ENCODE measurements at regions not wholly inside any gene's neighbourhood (a gene's known extent, or its start where the extent isn't known, plus 50 kb on each side); places are given as distances from the start of the nearest gene placed in this dataset.
"Not testable (repeated sequence)": the region's sequence is repeated elsewhere in the genome, so short reads cannot be mapped to it uniquely, and the experiment has no call there.

DNA sequence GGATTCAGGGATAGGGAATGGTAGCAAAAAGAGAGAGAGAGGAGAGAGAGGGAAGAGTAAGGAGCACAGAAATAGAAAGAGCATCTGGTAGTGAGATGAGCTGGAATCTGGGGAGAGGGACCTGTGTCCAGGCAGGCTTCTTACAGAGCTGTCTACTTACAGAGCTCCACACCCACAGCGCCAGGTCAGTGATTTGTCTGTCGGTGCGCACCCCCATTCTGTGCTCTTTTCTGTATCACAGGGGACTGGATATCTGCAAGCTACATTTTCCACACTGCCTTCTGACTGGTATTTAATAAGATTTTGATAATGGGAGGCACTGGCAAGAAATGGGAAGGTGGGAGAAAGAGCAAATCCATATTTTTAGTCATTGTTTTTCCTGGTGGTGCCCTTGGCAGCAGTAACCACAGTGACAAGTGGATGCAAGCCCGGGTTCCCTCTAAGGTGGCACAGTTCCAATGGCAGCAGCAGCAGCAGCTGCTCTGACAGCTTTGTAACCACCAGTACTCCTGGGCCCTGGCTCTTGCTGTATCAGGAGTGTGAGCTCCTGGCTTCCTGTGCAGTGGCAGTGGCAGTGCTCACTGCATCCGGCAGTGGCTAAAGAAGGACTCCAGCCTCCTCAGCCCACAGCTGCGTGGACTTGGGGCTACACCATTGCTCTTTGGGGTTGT is 300.5 kb downstream of the TRIML1 start:
- Histone ChIP-seq H3K36me3 (no peaks in the 10 kb centered on the region), H3K4me3 (no peak overlapping the region), H3K27me3 (replicated peaks) (no peaks in the 10 kb centered on the region), H3K4me1 (replicated peaks) (no peaks in the 10 kb centered on the region), H3K9me3 (replicated peaks) (no peaks in the 10 kb centered on the region; the same call in 1 of the 2 replicates), H3K27ac (no peak overlapping the region)
- DNase-seq (ENCODE audit: low read depth in 1 of 2, low spot score in 2 of 2), result no peak

DNA sequence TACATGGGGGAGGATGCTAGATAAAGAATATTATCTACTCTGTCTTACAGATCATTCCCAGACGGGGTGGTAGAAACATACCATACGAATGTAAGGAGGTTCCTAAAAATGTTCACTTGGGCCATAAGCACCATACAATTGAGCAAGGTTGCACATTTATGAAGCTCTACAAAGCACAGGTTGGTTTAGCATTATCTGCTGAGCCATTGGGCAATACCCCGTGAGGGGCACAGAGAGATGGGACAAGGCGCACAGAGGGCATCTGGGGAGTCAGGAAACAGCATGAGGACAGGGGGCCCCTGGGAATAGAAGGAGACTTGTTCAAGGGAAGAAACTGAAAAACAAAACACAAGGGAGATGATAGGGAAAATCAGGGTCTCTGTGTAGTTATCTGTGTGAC is 305.3 kb downstream of the TRIML1 start:
- no peaks in the 10 kb centered on the region for H3K27me3 ChIP-seq (replicated peaks)
- H3K9me3 ChIP-seq (replicated peaks), result no peaks in the 10 kb centered on the region
- no peak overlapping the region for H3K4me3 ChIP-seq
- no peak overlapping the region for H3K27ac ChIP-seq
- no peaks in the 10 kb centered on the region for H3K4me1 ChIP-seq (replicated peaks)
- H3K36me3 ChIP-seq, result no peaks in the 10 kb centered on the region
- no peak for DNase-seq (ENCODE audit: low read depth in 1 of 2, low spot score in 2 of 2)

DNA sequence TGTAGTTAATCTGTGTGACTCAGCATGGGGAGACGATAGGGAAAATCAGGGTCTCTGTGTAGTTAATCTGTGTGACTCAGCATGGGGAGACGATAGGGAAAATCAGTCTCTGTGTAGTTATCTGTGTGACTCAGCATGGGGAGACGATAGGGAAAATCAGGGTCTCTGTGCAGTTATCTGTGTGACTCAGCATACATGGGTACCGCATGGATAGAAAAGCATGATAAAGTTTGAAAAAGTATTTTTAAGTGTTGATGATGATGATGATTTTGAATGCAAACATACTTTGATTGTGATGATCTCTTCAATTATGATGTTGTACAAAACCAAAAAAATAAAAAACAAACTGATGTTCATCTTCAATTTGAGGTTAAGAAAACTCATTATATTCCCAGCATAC is 309.8 kb downstream of the TRIML1 start:
- DNase-seq (ENCODE audit: low read depth in 1 of 2, low spot score in 2 of 2); H3K27ac ChIP-seq: not testable (repeated sequence)

DNA sequence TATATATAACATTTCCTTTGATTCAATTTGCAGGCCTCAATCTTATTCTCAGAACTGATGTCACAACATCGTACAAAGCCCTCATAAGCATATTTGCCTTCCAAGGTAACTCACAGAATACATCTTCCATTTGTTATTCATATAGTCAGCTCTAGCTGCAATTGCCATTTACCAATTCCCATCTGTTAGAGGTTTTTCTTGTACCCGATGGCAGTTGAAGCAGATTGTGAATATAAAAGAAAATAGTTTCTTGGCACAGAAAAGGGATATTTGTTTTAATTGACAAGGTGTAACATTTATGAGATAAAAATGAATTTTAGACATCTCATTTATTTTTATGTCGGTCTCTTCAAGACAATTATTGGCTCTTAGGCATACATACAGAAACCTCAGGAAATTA is 311.3 kb downstream of the TRIML1 start:
- Histone ChIP-seq H3K27me3 (replicated peaks) (no peaks in the 10 kb centered on the region), H3K27ac (no peak overlapping the region), H3K36me3 (no peaks in the 10 kb centered on the region), H3K4me3 (no peak overlapping the region), H3K9me3 (replicated peaks) (0 out of 2 replicates have a peak, but pooled peaks cover under 1% of the 10 kb centered on the region), H3K4me1 (replicated peaks) (no peaks in the 10 kb centered on the region)
- DNase-seq (ENCODE audit: low read depth in 1 of 2, low spot score in 2 of 2), result no peak

More for the DNA sequence above, 309.8 kb downstream of the TRIML1 start:
- H3K27me3 ChIP-seq (replicated peaks); H3K4me1 ChIP-seq (replicated peaks); H3K4me3 ChIP-seq; H3K9me3 ChIP-seq (replicated peaks); H3K36me3 ChIP-seq: not testable (repeated sequence)

DNA sequence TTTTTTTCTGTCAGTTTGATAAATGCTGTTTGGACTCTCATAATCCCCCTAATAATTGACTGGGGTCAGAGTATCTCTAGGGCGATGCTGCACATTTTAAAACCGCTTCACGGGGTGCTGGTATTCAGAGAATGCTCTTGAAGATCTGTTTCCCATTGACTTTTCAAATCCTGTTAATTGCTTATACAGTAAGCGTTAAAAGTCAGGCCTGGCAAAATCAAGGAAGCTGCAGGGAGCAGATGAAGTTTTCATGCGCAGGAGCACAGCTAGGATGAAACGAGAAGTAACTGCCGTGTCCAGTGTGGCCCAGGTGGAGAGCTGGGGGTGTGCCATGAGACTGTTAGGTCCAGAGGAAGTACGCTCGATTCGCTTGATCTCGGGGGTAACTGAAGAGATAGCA is 312.9 kb downstream of the TRIML1 start:
- DNase-seq (ENCODE audit: low read depth in 1 of 2, low spot score in 2 of 2), result no peak
- no peak overlapping the region for H3K27ac ChIP-seq
- H3K36me3 ChIP-seq, result no peaks in the 10 kb centered on the region
- no peak overlapping the region for H3K4me3 ChIP-seq
- H3K27me3 ChIP-seq (replicated peaks), result no peaks in the 10 kb centered on the region
- 0 out of 2 replicates have a peak, but pooled peaks cover 2% of the 10 kb centered on the region for H3K9me3 ChIP-seq (replicated peaks)
- H3K4me1 ChIP-seq (replicated peaks), result no peaks in the 10 kb centered on the region

DNA sequence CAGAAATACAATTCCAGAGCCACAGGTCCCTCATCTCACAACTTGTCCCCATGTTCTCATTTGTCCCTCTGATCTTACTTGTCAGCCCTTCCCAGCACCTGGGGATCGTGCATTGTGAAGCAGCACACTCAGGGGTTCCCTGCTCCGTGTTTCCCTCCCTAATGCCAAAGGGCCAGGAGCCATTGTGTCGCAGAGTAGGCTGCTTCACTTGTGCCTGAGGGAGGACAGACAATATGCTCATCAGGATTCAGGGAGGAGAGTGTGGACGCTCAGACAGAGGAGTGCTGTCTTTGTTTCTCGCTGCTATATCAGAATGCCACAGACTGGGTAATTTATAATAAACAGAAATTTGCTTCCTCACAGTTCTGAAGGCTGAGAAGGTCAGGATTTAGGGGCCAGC is 315.3 kb downstream of the TRIML1 start:
- no peaks in the 10 kb centered on the region for H3K36me3 ChIP-seq
- H3K27ac ChIP-seq, result no peak overlapping the region
- H3K4me3 ChIP-seq, result no peak overlapping the region
- no peaks in the 10 kb centered on the region for H3K4me1 ChIP-seq (replicated peaks)
- H3K9me3 ChIP-seq (replicated peaks), result 0 out of 2 replicates have a peak, but pooled peaks cover 2% of the 10 kb centered on the region
- DNase-seq (ENCODE audit: low read depth in 1 of 2, low spot score in 2 of 2), result no peak
- H3K27me3 ChIP-seq (replicated peaks), result no peaks in the 10 kb centered on the region

DNA sequence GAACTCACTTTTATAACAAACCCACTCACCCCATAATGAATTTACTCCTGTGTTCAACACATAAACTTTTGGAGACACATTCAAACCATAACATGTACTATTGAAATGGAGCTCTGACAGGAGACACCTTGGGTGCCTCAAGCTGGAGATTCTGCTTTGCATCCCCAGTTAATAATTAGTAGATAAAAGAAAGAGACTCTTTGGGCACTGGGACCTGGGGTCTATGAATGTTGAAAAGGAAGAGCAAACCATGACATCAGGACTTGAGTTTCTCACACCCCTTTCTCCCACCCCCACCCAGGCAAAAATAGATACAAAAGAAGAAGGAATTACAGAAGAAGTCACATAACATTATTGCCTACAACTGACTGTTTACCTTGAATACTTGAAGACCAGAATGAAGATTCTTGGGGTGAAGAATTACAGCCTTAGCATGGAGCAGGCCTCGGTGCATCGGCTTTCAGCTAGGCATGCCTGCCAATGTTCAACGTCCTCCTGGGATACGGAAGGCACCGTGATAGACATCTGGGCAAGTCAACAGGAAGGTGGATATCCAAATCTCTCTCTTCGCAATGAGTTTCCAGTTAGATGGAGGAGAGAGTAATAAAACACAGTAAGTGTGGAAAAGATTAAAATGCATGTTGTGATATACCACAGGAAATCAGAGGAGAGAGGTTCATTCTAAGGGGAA is 316.0 kb downstream of the TRIML1 start:
- no peak for DNase-seq (ENCODE audit: low read depth in 1 of 2, low spot score in 2 of 2)
- Histone ChIP-seq H3K27me3 (replicated peaks) (no peaks in the 10 kb centered on the region), H3K27ac (no peak overlapping the region)

DNA sequence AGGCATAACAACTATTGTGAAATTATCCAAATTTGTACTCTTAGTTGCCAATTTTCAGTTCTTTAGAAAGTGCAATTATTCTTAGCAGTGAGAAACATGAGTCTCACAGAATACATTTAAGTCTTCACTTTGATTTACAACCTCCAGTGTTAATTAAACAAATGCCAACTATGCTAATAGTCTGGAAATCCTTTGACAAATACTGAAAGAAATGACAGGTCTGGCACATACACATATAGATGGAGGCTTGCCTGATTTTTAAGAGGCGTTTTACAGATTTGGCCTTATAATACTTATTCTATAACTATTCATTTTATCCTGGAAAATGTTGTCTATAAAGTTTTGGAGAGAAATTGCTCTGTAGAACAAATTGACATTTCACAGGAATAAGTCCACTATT is 320.1 kb downstream of the TRIML1 start:
- Histone ChIP-seq H3K9me3 (replicated peaks) (peaks cover 9% of the 10 kb centered on the region; the same call in 1 of the 2 replicates), H3K27me3 (replicated peaks) (no peaks in the 10 kb centered on the region), H3K4me1 (replicated peaks) (no peaks in the 10 kb centered on the region), H3K36me3 (no peaks in the 10 kb centered on the region), H3K27ac (no peak overlapping the region), H3K4me3 (no peak overlapping the region)
- DNase-seq (ENCODE audit: low read depth in 1 of 2, low spot score in 2 of 2), result no peak

More for the DNA sequence above, 316.0 kb downstream of the TRIML1 start:
- peaks cover 3% of the 10 kb centered on the region; the same call in 1 of the 2 replicates for H3K9me3 ChIP-seq (replicated peaks)
- no peaks in the 10 kb centered on the region for H3K36me3 ChIP-seq
- no peak overlapping the region for H3K4me3 ChIP-seq
- no peaks in the 10 kb centered on the region for H3K4me1 ChIP-seq (replicated peaks)

DNA sequence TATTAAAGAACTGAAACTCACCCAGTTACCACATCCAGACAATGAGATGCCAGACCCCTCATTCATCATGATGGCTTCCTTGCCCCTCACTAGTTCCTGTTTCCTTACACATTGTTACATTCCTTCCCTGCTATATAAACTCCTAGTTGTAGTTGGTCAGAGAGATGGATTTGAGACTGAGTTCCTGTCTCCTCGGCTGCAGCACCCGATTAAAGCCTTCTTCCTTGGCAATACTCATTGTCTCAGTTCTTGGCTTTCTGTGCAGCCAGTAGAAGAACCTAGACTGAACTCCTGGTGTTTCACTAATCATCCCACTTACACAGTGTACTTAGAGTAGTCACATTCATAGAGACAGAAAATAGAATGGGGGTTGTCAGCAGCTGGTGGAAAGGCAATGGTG is 324.7 kb downstream of the TRIML1 start:
- Histone ChIP-seq H3K27ac (no peak overlapping the region), H3K27me3 (replicated peaks) (no peaks in the 10 kb centered on the region), H3K9me3 (replicated peaks) (peaks cover 10% of the 10 kb centered on the region), H3K4me1 (replicated peaks) (no peaks in the 10 kb centered on the region), H3K4me3 (no peak overlapping the region), H3K36me3 (no peaks in the 10 kb centered on the region)
- DNase-seq (ENCODE audit: low read depth in 1 of 2, low spot score in 2 of 2), result no peak

DNA sequence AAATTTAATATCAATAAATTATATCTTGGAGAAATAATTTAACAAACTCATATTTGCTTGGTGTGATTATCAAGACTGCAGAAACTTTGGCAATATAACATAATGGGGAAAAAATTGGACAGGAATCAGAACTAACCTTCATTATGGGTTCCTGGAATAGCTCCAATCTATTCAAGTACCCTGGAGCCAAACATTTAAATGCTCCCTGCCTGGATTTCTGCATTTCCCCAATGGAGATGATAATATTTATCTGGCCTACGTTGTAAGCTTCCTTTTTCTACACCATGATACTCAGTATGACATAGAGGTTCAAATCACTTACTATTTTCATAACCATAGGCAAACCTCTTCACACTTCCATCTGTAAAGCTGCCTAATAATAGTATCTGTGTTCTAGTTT is 326.8 kb downstream of the TRIML1 start:
- DNase-seq (ENCODE audit: low read depth in 1 of 2, low spot score in 2 of 2), result no peak
- Histone ChIP-seq H3K9me3 (replicated peaks) (peaks cover 7% of the 10 kb centered on the region), H3K4me3 (no peak overlapping the region), H3K27ac (no peak overlapping the region), H3K36me3 (no peaks in the 10 kb centered on the region), H3K4me1 (replicated peaks) (no peaks in the 10 kb centered on the region), H3K27me3 (replicated peaks) (no peaks in the 10 kb centered on the region)

DNA sequence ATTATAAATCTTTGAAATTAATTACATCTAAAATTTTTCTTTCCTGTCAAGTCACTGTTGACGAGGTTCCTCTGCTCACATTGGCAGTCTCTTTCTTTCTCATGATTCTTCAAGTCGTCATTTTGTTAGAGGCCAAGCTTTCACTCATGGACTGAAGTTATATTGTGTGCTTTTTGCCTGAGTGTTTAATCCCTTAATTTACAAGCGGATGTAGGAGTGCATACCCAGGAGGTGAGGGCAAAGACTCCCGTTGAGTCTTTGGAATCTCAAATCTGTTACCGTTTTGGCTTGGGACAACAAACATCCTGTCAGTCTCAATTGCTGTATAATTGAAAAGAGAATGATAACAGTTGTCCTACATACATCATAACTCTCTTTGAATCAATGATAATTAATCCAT is 345.0 kb downstream of the TRIML1 start:
- Histone ChIP-seq H3K27ac (no peak overlapping the region), H3K36me3 (no peaks in the 10 kb centered on the region), H3K4me1 (replicated peaks) (no peaks in the 10 kb centered on the region), H3K27me3 (replicated peaks) (no peaks in the 10 kb centered on the region), H3K4me3 (no peak overlapping the region), H3K9me3 (replicated peaks) (0 out of 2 replicates have a peak, but pooled peaks cover 2% of the 10 kb centered on the region)
- no peak for DNase-seq (ENCODE audit: low read depth in 1 of 2, low spot score in 2 of 2)

DNA sequence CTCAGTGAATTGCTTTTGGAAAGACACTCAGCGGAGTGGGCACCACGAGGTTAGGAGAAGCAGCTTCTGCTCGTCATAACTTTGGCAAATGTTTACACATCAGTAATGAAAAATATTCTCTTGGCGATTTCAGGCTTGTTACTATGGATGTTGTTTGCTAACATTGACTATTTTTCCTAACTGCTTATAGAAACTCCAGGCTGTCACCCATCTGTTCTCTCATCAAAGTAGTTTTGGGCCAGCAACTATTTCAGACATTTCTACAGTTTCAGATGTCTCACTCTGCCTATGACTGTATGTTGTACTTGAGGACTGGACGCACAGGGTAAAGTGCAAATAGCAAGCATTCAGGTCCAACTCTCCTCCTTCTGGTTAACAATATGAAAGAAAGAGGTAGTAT is 346.7 kb downstream of the TRIML1 start:
- 0 out of 2 replicates have a peak, but pooled peaks cover 3% of the 10 kb centered on the region for H3K9me3 ChIP-seq (replicated peaks)
- H3K27me3 ChIP-seq (replicated peaks), result no peaks in the 10 kb centered on the region
- no peak overlapping the region for H3K4me3 ChIP-seq
- DNase-seq (ENCODE audit: low read depth in 1 of 2, low spot score in 2 of 2), result no peak
- H3K36me3 ChIP-seq, result no peaks in the 10 kb centered on the region
- no peaks in the 10 kb centered on the region for H3K4me1 ChIP-seq (replicated peaks)
- H3K27ac ChIP-seq, result no peak overlapping the region

DNA sequence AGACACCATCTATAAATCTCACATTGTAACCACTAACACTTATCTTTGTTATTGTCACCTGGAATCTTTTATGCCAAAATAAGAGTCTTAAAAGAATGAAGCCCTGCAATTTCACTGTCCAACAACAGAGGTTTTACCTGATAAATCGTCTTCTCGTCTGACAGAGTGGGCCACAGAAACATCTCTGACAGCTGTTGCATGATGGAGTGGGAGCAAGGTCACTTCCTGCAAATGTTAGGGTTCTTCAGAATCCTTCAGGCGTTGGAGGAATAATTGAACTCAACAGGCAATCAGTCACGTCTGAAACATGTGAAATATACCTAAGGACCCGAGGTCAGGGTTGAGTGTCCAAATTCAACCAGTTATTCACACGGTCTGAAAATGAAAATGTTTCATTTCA is 353.6 kb downstream of the TRIML1 start:
- H3K4me1 ChIP-seq (replicated peaks), result no peaks in the 10 kb centered on the region
- H3K9me3 ChIP-seq (replicated peaks), result 0 out of 2 replicates have a peak, but pooled peaks cover 3% of the 10 kb centered on the region
- H3K4me3 ChIP-seq, result no peak overlapping the region
- H3K27me3 ChIP-seq (replicated peaks), result no peaks in the 10 kb centered on the region
- no peak overlapping the region for H3K27ac ChIP-seq
- no peak for DNase-seq (ENCODE audit: low read depth in 1 of 2, low spot score in 2 of 2)
- no peaks in the 10 kb centered on the region for H3K36me3 ChIP-seq

DNA sequence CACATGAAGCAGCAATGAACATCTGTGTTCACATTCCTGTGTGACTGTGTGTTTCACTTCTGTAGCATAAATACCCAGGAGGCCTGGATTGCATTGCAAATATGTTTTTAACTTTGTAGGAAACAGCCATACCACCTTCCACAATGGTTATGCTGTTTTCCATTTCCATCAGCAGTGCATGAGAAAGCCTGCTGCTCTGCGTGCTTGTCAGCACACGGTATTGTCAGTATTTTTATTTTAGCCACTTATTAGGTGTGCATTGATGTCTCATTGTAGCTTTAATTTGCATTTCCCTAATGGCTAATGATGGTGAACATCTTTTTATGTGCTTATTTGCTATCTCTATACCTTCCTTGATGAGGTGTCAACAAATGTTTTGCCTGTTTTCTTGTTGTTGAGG is 355.9 kb downstream of the TRIML1 start:
- H3K4me1 ChIP-seq (replicated peaks), result no peaks in the 10 kb centered on the region
- no peaks in the 10 kb centered on the region for H3K9me3 ChIP-seq (replicated peaks)
- no peak overlapping the region for H3K4me3 ChIP-seq
- H3K36me3 ChIP-seq, result no peaks in the 10 kb centered on the region
- DNase-seq (ENCODE audit: low read depth in 1 of 2, low spot score in 2 of 2), result no peak
- no peaks in the 10 kb centered on the region for H3K27me3 ChIP-seq (replicated peaks)
- no peak overlapping the region for H3K27ac ChIP-seq

Data from SJSA1 (cell line).